DMS 273 treated with DMSO at 0.1 percent for 48 hours (cell line): ENCODE measurements at regions not wholly inside any gene's neighbourhood (a gene's known extent, or its start where the extent isn't known, plus 50 kb on each side); places are given as distances from the start of the nearest gene placed in this dataset.
"Not testable (repeated sequence)": the region's sequence is repeated elsewhere in the genome, so short reads cannot be mapped to it uniquely, and the experiment has no call there.

Source experiments
- DNase-seq: peaks from one replicate; lab custom pipeline; 2025; lab: John Stamatoyannopoulos, UW

- DNase-seq, result no peak
These were observed 341.2 kb upstream of the C2CD4B start for GRCh38 chr15:62506217-62506805.

GRCh38 chr15:62509395-62509958 lies 344.4 kb upstream of the C2CD4B start:
- no peak for DNase-seq

- no peak for DNase-seq
These were observed 345.7 kb upstream of the C2CD4B start for GRCh38 chr15:62510791-62511190.

GRCh38 chr15:62512904-62513303 lies 347.8 kb upstream of the C2CD4B start:
- DNase-seq, result no peak

- no peak for DNase-seq
These were observed 348.8 kb upstream of the C2CD4B start for GRCh38 chr15:62513893-62514292.

GRCh38 chr15:62515696-62516395 lies 350.8 kb upstream of the C2CD4B start:
- no peak for DNase-seq

- no peak for DNase-seq
These were observed 352.5 kb upstream of the C2CD4B start for GRCh38 chr15:62517541-62517940.

- DNase-seq, result not testable (repeated sequence)
These were observed 353.6 kb upstream of the C2CD4B start for GRCh38 chr15:62518666-62519065.

- DNase-seq, result no peak
These were observed 354.8 kb upstream of the C2CD4B start for GRCh38 chr15:62519900-62520299.

GRCh38 chr15:62520887-62521286 lies 355.8 kb upstream of the C2CD4B start:
- DNase-seq, result no peak

- no peak for DNase-seq
These were observed 356.3 kb upstream of the C2CD4B start for GRCh38 chr15:62521396-62521795.

- DNase-seq, result no peak
These were observed 359.8 kb upstream of the C2CD4B start for GRCh38 chr15:62524848-62525247.

- no peak for DNase-seq
These were observed 362.3 kb upstream of the C2CD4B start for GRCh38 chr15:62527387-62527786.

- no peak for DNase-seq
These were observed 363.4 kb upstream of the C2CD4B start for GRCh38 chr15:62528505-62528904.

GRCh38 chr15:62532367-62532766 lies 367.3 kb upstream of the C2CD4B start:
- DNase-seq, result no peak

- peak; percentile 63 for DNase-seq
These were observed 368.6 kb upstream of the C2CD4B start for GRCh38 chr15:62533687-62534086.

GRCh38 chr15:62534996-62535395 lies 369.9 kb upstream of the C2CD4B start:
- no peak for DNase-seq

GRCh38 chr15:62539236-62539635 lies 374.2 kb upstream of the C2CD4B start:
- no peak for DNase-seq

GRCh38 chr15:62541250-62541649 lies 376.2 kb upstream of the C2CD4B start:
- no peak for DNase-seq

GRCh38 chr15:62541846-62542245 lies 376.8 kb upstream of the C2CD4B start:
- no peak for DNase-seq

GRCh38 chr15:62544446-62544845 lies 379.4 kb upstream of the C2CD4B start:
- DNase-seq, result no peak

- DNase-seq, result no peak
These were observed 380.6 kb upstream of the C2CD4B start for GRCh38 chr15:62545467-62546227.

- no peak for DNase-seq
These were observed 381.5 kb upstream of the C2CD4B start for GRCh38 chr15:62546628-62547027.
